ENCODE measurements at regions not wholly inside any gene's neighbourhood (a gene's known extent, or its start where the extent isn't known, plus 50 kb on each side); places are given as distances from the start of the nearest gene placed in this dataset.

DNA sequence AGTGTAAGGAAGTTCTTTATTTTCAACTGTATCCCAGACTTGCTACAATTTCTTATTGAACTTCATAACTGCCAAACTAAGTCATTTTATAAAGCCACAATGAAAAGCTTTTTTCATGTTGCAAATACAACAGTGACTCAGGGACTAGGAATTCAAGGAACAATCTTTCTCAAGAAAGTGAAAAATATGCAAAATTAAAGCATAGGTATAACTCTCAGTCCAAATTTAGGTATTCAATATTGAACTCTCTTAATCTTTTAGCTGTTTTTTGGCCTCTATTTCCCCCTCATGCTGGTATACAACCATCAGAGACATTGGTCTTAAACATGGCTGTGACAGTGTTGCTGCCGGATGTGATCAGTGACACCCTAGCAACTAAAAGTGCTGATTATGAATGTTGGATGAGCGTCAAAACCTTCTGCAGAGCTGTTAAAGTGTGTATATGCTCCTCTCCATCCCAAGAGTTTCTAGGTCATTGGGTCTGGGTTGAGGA, 476.9 kb downstream of the ZNF385D start:
- no peaks in the 10 kb centered on the region for H3K4me1 Mint-ChIP-seq
- no peaks in the 10 kb centered on the region for H3K36me3 Mint-ChIP-seq
- no peaks in the 10 kb centered on the region for H3K27me3 Mint-ChIP-seq
- no peak overlapping the region for H3K4me3 Mint-ChIP-seq
- ATAC-seq (replicated peaks), result no peak
- DNase-seq, result no peak
- peaks cover 4 to 8% of the 10 kb centered on the region in 2 donors for H3K9me3 Mint-ChIP-seq
- H3K27ac Mint-ChIP-seq, result no peak overlapping the region

DNA sequence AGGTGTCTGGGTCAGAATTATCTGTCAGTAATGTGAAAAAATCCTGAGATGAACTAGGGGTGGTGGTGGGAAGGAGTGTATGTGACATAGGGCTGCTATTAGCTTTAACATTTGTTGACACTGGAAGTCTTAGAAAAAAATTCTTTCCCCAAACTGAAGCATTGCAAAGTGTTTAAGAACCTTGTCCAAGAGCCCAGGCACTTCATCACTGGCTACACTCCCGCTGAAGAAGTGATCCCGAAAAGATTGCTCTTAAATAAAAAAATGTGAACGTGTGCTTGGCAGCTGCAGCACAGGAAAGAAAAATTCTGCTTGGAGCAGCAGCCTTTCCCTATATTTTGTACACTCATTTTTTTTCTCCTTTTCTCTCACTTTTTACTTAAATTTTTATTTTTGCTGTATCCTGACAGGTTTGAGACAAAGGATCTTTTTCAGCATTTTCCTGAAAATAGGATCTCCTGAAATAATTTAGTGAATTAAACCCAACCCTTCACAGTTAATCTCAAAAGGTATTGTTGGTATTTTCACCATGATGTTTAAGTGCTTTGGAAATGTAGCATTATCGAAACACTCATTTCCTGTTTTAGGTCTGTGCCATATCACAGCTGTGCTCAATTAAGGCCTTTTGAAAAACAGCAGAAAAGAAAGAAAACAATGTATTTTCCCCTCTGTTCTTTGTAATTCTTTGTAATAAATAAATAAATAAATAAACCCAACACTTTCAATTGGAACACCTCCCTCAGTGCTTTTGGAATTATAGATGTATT, 477.6 kb downstream of the ZNF385D start:
- Mint-ChIP-seq H3K36me3 (no peaks in the 10 kb centered on the region), H3K4me1 (no peaks in the 10 kb centered on the region), H3K27me3 (no peaks in the 10 kb centered on the region), H3K4me3 (no peak overlapping the region), H3K9me3 (peaks cover 4 to 8% of the 10 kb centered on the region in 2 donors), H3K27ac (no peak overlapping the region)
- DNase-seq (no peak), ATAC-seq (replicated peaks) (no peak)

DNA sequence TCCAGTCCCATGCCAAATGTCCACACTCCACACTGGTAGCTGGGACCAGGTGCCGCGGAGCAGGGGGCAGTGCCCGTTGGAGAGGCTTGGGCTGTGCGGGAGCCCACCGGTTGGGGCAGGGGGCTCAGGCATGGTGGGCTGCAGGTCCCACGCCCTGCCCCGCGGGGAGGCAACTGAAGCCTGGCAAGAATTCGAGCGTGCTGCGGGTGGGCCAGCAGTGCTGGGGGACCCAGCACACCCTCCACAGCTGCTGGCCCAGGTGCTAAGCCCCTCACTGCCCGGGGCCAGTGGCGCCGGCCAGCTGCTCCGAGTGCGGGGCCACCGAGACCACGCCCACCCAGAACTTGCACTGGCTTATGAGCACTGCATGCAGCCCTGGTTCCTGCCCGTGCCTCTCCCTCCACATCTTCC, 479.4 kb downstream of the ZNF385D start:
- no peaks in the 10 kb centered on the region for H3K27me3 Mint-ChIP-seq
- ATAC-seq (replicated peaks), result no peak
- no peaks in the 10 kb centered on the region for H3K4me1 Mint-ChIP-seq
- H3K4me3 Mint-ChIP-seq, result no peak overlapping the region
- peaks cover 4 to 8% of the 10 kb centered on the region in 2 donors for H3K9me3 Mint-ChIP-seq
- H3K36me3 Mint-ChIP-seq, result no peaks in the 10 kb centered on the region
- no peak for DNase-seq
- H3K27ac Mint-ChIP-seq, result no peak overlapping the region

DNA sequence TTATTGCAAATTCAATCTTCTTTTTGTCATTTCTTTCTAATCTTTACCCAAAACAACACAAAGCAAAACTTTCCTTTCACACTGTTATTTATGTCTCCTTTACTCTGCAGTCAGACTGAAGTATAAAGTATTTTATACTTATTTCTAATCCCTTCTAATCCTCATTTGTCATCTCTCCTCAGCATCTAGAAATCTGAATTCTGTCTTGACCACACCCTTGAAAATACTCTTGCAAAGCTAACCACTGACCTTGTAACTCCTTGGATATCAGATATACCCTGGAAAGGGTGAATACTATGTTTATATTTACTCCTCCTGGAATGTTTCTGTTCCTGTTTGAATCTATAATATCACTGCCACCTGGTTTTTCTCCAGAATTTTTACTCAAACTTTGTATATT, 481.1 kb downstream of the ZNF385D start:
- no peak for DNase-seq
- Mint-ChIP-seq H3K9me3 (peaks cover 2 to 4% of the 10 kb centered on the region in 2 donors), H3K4me3 (no peak overlapping the region), H3K4me1 (no peaks in the 10 kb centered on the region), H3K36me3 (no peaks in the 10 kb centered on the region), H3K27me3 (no peaks in the 10 kb centered on the region), H3K27ac (no peak overlapping the region)
- ATAC-seq (replicated peaks), result no peak

DNA sequence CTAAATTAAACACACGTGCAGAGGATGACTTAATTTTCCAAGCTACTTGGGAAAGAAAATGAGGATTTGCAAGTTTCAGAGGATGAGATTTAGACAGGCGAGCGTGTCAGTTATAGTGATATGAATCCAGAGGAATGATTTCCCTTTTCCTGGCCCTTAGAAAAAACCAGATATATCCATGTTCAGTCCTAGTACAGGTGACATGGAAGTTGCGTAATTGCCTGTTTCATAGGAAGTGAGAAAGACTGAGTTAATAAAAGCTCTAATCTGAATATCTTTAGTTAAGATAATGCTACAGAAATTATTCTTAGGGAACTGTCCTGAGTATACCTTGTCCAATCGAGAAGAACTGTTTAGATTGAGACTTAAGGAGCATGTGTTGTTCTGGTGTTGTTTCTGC, 490.5 kb downstream of the ZNF385D start:
- Mint-ChIP-seq H3K4me3 (no peak overlapping the region), H3K36me3 (no peaks in the 10 kb centered on the region), H3K27ac (no peak overlapping the region), H3K9me3 (peaks cover 2% of the 10 kb centered on the region in 2 donors), H3K4me1 (no peaks in the 10 kb centered on the region), H3K27me3 (no peaks in the 10 kb centered on the region)
- DNase-seq (no peak), ATAC-seq (replicated peaks) (no peak)

DNA sequence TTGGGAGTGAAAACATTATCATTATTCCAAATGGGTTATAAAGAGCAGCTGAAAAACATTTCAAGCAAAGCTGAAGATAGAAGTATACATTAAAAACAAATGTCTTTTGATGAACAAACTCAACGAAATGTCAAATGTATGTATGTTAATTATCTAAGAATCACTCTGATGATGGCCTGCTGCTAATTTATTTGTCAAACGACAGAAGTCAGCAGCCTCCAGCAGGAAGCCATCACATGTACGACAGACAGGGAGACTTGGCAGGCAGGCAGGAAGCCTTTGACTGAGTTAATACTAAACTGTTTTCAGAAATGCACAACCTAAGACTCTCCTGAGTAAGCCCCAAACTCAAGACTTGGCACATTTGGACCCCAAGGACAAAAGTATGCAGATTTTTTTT, 491.1 kb downstream of the ZNF385D start:
- Mint-ChIP-seq H3K4me3 (no peak overlapping the region), H3K4me1 (no peaks in the 10 kb centered on the region), H3K27ac (no peak overlapping the region), H3K9me3 (peaks cover 3 to 4% of the 10 kb centered on the region in 2 donors), H3K27me3 (no peaks in the 10 kb centered on the region), H3K36me3 (no peaks in the 10 kb centered on the region)
- no peak for DNase-seq
- no peak for ATAC-seq (replicated peaks)

DNA sequence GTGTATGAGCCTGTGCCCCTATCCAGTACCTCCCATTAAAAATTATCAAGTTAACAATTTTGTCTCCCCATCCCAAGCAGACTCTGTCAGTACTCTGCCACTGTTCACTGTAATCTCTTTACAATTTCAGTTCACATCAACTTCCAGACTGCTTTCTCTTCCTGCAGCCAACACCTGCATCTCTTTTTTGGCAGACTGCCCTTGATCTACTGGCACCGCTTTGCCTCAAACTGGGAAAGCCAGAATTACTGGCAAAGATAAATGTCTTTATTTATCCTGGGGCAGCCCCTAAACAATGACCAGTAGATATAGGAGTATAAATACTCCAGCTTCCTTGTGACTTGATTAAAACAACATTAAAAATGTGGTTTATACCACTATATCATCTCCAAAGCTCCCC, 494.1 kb downstream of the ZNF385D start:
- DNase-seq (no peak), ATAC-seq (replicated peaks) (no peak)
- no peaks in the 10 kb centered on the region for H3K4me1 Mint-ChIP-seq
- H3K27me3 Mint-ChIP-seq, result no peaks in the 10 kb centered on the region
- no peak overlapping the region for H3K27ac Mint-ChIP-seq
- H3K36me3 Mint-ChIP-seq, result no peaks in the 10 kb centered on the region
- H3K4me3 Mint-ChIP-seq, result no peak overlapping the region
- H3K9me3 Mint-ChIP-seq, result peaks cover 3 to 5% of the 10 kb centered on the region in 2 donors

DNA sequence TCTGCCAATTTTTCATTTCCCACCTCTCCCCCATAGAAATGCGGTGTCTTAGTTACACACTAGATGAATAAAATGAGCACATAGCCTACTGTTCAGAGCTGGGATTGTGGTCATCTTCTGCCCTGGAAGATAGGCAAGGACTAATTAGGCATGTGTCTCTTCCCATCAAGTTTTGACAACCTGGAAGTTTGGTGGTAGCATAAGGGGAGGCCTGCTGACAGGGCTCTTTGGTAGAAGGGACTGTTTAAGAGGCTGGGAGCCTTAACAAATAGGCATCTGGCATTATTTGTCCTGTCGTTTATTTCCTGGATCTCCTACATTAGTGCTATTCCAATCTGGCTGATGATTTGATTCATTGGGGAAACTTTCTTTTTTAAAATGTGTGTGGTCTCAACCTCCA, 512.3 kb downstream of the ZNF385D start:
- H3K27ac Mint-ChIP-seq, result no peak overlapping the region
- H3K4me3 Mint-ChIP-seq, result no peak overlapping the region
- H3K27me3 Mint-ChIP-seq, result no peaks in the 10 kb centered on the region
- no peaks in the 10 kb centered on the region for H3K4me1 Mint-ChIP-seq
- H3K9me3 Mint-ChIP-seq, result peaks cover 0 to under 1% of the 10 kb centered on the region in 2 donors
- H3K36me3 Mint-ChIP-seq, result no peaks in the 10 kb centered on the region
- ATAC-seq (replicated peaks) (no peak), DNase-seq (no peak)

DNA sequence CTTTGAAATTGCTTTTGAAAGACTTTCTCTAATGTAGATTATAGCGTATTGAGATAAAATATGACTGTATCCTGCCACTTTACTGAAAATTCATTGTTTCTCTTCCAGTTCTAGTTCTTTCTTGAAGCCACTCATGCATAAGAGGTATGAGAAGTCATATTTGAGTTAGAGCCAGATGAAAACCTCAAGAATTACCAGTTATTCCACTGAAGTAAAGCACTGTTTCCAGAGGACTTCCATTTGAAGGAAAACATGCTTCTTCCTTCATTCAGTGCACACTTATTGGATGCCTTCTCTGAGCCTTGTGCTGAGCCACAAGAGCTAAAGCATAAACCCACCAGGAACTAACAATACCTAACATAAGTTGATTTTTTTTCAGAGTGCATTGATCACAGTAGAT, 513.4 kb downstream of the ZNF385D start:
- no peaks in the 10 kb centered on the region for H3K36me3 Mint-ChIP-seq
- H3K4me3 Mint-ChIP-seq, result no peak overlapping the region
- no peaks in the 10 kb centered on the region for H3K27me3 Mint-ChIP-seq
- no peak for ATAC-seq (replicated peaks)
- H3K4me1 Mint-ChIP-seq, result no peaks in the 10 kb centered on the region
- no peaks in the 10 kb centered on the region for H3K9me3 Mint-ChIP-seq
- no peak overlapping the region for H3K27ac Mint-ChIP-seq
- DNase-seq, result no peak

DNA sequence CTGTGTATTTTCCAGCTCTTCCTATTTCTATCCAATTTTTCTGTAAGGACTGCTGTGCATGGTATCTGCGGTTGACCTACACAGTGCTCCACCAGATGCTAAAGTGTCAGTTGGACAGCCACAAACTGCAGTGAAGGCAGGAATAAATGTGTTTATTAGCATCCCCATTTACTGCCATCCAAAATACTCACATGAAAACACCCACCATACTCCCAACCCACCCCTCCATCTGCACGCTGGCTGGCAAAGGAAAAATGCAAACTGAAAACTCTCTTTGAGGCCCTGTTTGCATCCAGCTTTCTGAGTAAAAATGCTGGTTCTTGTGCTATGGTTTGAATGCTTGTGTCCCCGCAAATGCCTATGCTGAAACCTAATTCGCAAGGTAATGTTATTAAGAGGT, 515.5 kb downstream of the ZNF385D start:
- H3K27me3 Mint-ChIP-seq, result no peaks in the 10 kb centered on the region
- DNase-seq, result no peak
- H3K4me1 Mint-ChIP-seq, result no peaks in the 10 kb centered on the region
- no peak overlapping the region for H3K27ac Mint-ChIP-seq
- H3K9me3 Mint-ChIP-seq, result peaks cover 0 to 4% of the 10 kb centered on the region in 2 donors
- no peak for ATAC-seq (replicated peaks)
- no peak overlapping the region for H3K4me3 Mint-ChIP-seq
- H3K36me3 Mint-ChIP-seq, result no peaks in the 10 kb centered on the region

DNA sequence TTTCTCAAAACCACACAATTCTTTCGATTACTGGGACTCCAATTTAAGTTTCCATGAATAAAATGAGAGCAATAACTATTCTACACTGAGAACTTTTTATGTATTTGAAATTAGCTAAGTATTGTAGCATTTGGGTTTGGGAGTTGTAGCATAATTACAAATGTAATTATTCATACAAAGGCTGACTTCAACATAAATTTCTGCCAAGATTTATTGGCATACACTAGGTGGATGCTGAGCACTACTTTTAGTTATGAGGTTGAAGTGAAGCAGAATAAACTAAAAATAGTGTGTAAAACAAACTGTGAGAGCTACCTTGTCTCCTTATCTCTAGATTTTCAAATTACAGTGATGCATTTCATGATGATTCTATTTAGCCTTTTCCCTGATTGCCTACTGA, 516.1 kb downstream of the ZNF385D start:
- H3K36me3 Mint-ChIP-seq, result no peaks in the 10 kb centered on the region
- H3K4me1 Mint-ChIP-seq, result no peaks in the 10 kb centered on the region
- peaks cover 0 to 4% of the 10 kb centered on the region in 2 donors for H3K9me3 Mint-ChIP-seq
- DNase-seq, result no peak
- ATAC-seq (replicated peaks), result no peak
- no peaks in the 10 kb centered on the region for H3K27me3 Mint-ChIP-seq
- no peak overlapping the region for H3K4me3 Mint-ChIP-seq
- H3K27ac Mint-ChIP-seq, result no peak overlapping the region

DNA sequence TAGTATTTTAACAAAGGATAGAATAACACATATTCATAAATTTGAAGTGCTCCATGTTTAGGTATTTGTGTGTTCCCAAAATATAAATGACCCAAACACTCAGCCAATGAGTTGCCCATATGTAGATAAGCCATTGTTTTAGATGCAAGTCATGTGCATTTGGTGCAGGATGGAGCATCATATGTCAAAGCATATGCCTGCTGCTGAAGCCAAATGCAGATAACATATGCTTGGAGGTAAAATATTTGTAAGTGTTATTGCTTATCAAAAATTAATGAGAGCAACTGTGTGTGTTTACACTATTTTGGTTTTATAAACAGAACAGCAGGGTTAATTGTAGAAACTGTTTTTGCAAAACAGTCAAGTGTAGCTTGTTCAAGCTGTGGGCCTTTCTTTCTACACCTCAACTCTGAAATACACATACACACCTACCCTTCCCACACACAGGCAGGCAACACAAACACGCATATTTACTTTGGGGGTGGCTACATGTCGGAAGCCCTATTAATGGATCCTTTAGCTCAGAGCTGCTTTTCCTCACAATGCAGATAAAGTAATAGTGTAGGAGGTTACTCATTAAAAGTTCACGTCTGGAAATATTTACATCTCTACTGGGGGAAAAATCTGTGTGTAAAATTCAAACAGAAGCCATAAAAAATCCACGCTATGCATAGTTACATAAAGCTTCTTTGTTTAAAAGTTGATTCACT, 521.4 kb downstream of the ZNF385D start:
- Mint-ChIP-seq H3K9me3 (peaks cover 0 to 4% of the 10 kb centered on the region in 2 donors), H3K27me3 (no peaks in the 10 kb centered on the region), H3K27ac (no peak overlapping the region), H3K4me3 (no peak overlapping the region), H3K36me3 (no peaks in the 10 kb centered on the region), H3K4me1 (no peaks in the 10 kb centered on the region)
- ATAC-seq (replicated peaks), result no peak
- DNase-seq, result no peak

DNA sequence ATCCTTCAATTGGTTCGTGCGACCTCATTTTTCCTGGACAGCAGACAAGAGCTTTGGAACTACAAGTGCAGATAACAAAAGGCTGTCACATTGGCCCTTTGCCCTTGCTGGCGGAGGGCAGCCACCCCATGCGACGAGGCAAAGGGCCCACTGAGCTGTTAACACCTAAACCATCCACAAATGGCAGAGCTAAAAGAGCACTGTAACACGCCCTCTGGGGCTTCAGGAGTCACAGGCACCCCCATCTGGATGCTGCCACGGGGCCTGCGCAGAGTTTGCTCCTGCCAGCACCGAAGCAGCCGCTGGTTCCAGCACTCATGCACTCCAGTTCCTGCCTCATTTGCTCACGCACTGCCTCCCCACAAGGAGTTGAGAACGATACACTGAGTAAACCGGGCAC, 524.9 kb downstream of the ZNF385D start:
- H3K36me3 Mint-ChIP-seq, result no peaks in the 10 kb centered on the region
- no peaks in the 10 kb centered on the region for H3K27me3 Mint-ChIP-seq
- peaks cover 0 to 1% of the 10 kb centered on the region in 2 donors for H3K9me3 Mint-ChIP-seq
- no peak overlapping the region for H3K27ac Mint-ChIP-seq
- ATAC-seq (replicated peaks), result no peak
- no peaks in the 10 kb centered on the region for H3K4me1 Mint-ChIP-seq
- H3K4me3 Mint-ChIP-seq, result no peak overlapping the region
- no peak for DNase-seq

DNA sequence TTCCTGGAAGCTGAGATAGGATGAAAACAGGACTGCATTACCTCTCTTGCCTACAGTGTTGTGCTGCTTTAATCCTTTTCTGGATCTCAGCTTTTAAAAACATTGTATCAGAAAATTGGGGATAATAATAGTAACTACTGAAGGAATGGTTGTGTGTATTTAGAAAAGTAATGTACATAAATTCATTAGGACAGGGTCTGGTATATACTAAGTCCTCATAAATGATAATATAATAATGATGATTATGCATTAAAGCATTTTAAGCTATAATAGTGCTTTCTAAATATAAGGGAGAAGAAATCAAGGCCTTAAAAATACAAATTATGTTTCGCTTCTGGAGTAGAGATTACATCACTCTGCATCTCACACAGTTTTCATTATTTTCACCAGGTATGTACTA, 530.1 kb downstream of the ZNF385D start:
- no peak for ATAC-seq (replicated peaks)
- no peaks in the 10 kb centered on the region for H3K4me1 Mint-ChIP-seq
- H3K4me3 Mint-ChIP-seq, result no peak overlapping the region
- no peak overlapping the region for H3K27ac Mint-ChIP-seq
- peaks cover 4 to 10% of the 10 kb centered on the region in 2 donors for H3K9me3 Mint-ChIP-seq
- H3K36me3 Mint-ChIP-seq, result no peaks in the 10 kb centered on the region
- H3K27me3 Mint-ChIP-seq, result no peaks in the 10 kb centered on the region
- no peak for DNase-seq

DNA sequence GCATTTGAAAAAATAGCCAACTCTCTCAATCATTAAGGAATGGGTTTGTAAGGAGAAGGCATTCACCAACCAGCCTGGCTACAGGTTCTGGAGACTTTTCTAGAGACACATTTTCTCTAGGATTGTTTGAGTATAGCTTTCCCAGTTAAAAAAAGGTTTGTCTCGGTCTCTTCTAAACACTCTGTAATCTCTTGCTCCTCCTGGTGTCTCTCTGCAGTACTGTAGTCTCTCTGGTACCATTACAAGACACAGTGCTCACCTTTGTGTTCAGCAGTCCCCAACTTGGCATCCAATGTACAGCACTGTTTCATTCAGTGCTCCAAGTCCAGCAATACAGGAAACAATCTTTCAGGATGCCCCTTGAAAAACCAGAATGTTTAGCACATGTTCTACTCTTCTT, 534.4 kb downstream of the ZNF385D start:
- no peak for ATAC-seq (replicated peaks)
- H3K36me3 Mint-ChIP-seq, result no peaks in the 10 kb centered on the region
- no peak overlapping the region for H3K4me3 Mint-ChIP-seq
- H3K9me3 Mint-ChIP-seq, result peaks cover 15 to 17% of the 10 kb centered on the region in 2 donors
- no peak overlapping the region for H3K27ac Mint-ChIP-seq
- H3K27me3 Mint-ChIP-seq, result no peaks in the 10 kb centered on the region
- DNase-seq, result no peak
- H3K4me1 Mint-ChIP-seq, result no peaks in the 10 kb centered on the region

All from stimulated activated naive B cell treated with anti-CD40 and anti-IgM and Interleukin-4, amounts not matched to agents 10 μg/mL and 1 μg/mL and 100 μg/mL, for 72 hours (primary cell).